ENCODE measurements at regions not wholly inside any gene's neighbourhood (a gene's known extent, or its start where the extent isn't known, plus 50 kb on each side); places are given as distances from the start of the nearest gene placed in this dataset.

DNA sequence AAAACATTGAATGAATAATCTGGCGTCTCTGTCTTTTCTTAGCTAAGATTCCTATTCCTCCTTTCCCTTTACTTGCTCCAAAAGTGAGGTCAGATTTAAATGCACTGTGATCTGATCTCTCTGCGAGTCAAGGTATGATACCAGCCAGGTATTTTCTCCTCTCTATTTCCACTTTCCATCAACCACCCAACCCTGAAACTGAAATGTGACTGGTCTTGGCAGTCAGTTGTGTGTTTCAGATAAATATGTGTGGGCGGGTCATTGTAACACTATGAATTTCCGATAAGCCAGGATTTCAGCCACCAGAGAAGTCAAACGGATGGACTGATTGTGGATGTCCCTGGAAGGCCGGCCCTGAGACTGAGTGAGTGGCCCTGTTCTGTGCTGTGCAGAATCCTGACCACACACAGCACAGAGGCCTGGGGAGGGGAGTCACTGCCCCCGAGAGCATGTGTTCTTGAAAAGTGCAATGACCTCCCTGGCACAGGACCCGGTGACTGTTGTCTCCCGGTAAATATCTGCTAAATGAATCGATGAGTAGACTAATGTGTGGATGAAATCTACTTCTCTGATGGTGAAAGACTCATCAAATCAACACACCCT, 612.5 kb upstream of the TMEM132C start:
- Histone ChIP-seq H3K23me2 (ENCODE audit: insufficient read length, low read depth, low read length, poor library complexity, severe bottlenecking) (no peaks in the 10 kb centered on the region), H2BK15ac (ENCODE audit: low read depth, low read length) (no peak overlapping the region), H3K23ac (ENCODE audit: insufficient read length, low read depth, low read length) (no peak overlapping the region), H3K4me2 (ENCODE audit: insufficient read depth, insufficient read length, low read length) (no peak overlapping the region), H4K8ac (replicated peaks; ENCODE audit: insufficient read length, low read depth, low read length) (no peak overlapping the region), H3K9me3 (ENCODE audit: control insufficient read depth, low read depth, low read length) (no peaks in the 10 kb centered on the region), H3K27me3 (ENCODE audit: insufficient read depth, low read length) (no peaks in the 10 kb centered on the region), H3K56ac (ENCODE audit: insufficient read length, low read depth, low read length) (no peak overlapping the region), H2AK5ac (ENCODE audit: insufficient read length, low read length) (no peak overlapping the region), H3K79me1 (ENCODE audit: insufficient read depth, low read depth, low read length, poor library complexity, severe bottlenecking) (no peaks in the 10 kb centered on the region), H2BK5ac (ENCODE audit: insufficient read length, low read length) (no peak overlapping the region), H3K4ac (ENCODE audit: low read depth, low read length) (no peak overlapping the region), H4K91ac (ENCODE audit: insufficient read length, low read depth, low read length) (no peak overlapping the region), H2BK12ac (ENCODE audit: insufficient read length, low read depth, low read length) (no peak overlapping the region), H4K5ac (ENCODE audit: insufficient read length, low read depth, low read length) (no peak overlapping the region), H4K20me1 (ENCODE audit: control insufficient read depth, insufficient read depth, insufficient read length) (no peaks in the 10 kb centered on the region), H3T11ph (ENCODE audit: low read length) (no peak overlapping the region), H2BK20ac (ENCODE audit: low read depth, low read length, poor library complexity, severe bottlenecking) (no peak overlapping the region), H3K27ac (ENCODE audit: insufficient read length, low read depth, low read length) (no peak overlapping the region), H2BK120ac (ENCODE audit: low read depth, low read length, poor library complexity, severe bottlenecking) (no peak overlapping the region), H3K14ac (ENCODE audit: insufficient read depth, low read length) (no peak overlapping the region), H3K79me2 (ENCODE audit: insufficient read depth, low read length) (no peaks in the 10 kb centered on the region), H3K4me1 (ENCODE audit: insufficient read depth, low read length) (no peaks in the 10 kb centered on the region; the same call in 1 of the 2 replicates), H3K18ac (ENCODE audit: insufficient read length, low read depth, low read length) (no peak overlapping the region), H2AFZ (ENCODE audit: low read length) (no peak overlapping the region), H3K9ac (ENCODE audit: extremely low read depth, insufficient read length, low read length) (no peak overlapping the region)
- no CpG with 5 or more reads among the region's 10 CpGs for WGBS (ENCODE audit: extremely low coverage, insufficient read length, low lambda C conversion rate)
- TF ChIP-seq, protein P1, sequence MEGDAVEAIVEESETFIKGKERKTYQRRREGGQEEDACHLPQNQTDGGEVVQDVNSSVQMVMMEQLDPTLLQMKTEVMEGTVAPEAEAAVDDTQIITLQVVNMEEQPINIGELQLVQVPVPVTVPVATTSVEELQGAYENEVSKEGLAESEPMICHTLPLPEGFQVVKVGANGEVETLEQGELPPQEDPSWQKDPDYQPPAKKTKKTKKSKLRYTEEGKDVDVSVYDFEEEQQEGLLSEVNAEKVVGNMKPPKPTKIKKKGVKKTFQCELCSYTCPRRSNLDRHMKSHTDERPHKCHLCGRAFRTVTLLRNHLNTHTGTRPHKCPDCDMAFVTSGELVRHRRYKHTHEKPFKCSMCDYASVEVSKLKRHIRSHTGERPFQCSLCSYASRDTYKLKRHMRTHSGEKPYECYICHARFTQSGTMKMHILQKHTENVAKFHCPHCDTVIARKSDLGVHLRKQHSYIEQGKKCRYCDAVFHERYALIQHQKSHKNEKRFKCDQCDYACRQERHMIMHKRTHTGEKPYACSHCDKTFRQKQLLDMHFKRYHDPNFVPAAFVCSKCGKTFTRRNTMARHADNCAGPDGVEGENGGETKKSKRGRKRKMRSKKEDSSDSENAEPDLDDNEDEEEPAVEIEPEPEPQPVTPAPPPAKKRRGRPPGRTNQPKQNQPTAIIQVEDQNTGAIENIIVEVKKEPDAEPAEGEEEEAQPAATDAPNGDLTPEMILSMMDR (conservative IDR thresholded peaks at IDR 0.05) = no peak
- H3K9me3 Mint-ChIP-seq = peaks cover 0 to 2% of the 10 kb centered on the region in 2 experiments; a peak in 2 of 5 replicates
- H3K27ac Mint-ChIP-seq = no peak overlapping the region
- no peak overlapping the region for H3K4me3 Mint-ChIP-seq
- 0 out of 7 replicates have a peak, but pooled peaks cover 0 to 5% (median 0%) of the 10 kb centered on the region in 3 experiments for H3K36me3 Mint-ChIP-seq (ENCODE audit: insufficient read depth in 1 of 3, low read depth in 3 of 3)
- H3K4me1 Mint-ChIP-seq = peaks cover 7 to 13% of the 10 kb centered on the region in 2 experiments
- DNase-seq = no peak
- no peaks in the 10 kb centered on the region for H3K27me3 Mint-ChIP-seq (ENCODE audit: low read depth)

Data from H9 (cell line).